IMR-90 (cell line): ENCODE measurements at regions not wholly inside any gene's neighbourhood (a gene's known extent, or its start where the extent isn't known, plus 50 kb on each side); places are given as distances from the start of the nearest gene placed in this dataset.

Source experiments
- ATAC-seq: fragments of 200-7000 bp; cut with Tn5 transposase; 2 replicates; pipeline ENCODE4 v1.9.1; 2020; ENCODE audit warnings: low read depth, mild to moderate bottlenecking, moderate library complexity
- BruUV-seq: library from RNA; stranded (reverse); fragments of 400-500 nt; replicated peaks from 2 replicates; lab custom pipeline; 2021; lab: Mats Ljungman, UMichigan
- CTCF ChIA-PET: fragments of 300-600 bp; formaldehyde crosslinking; extraction: SDS; loops from one replicate; lab custom pipeline; 2021; ENCODE audit warnings: antibody characterized with exemption; lab: Yijun Ruan, JAX
- POLR2A ChIA-PET: fragments of 300-600 bp; sonication (Branson Sonifier 250); formaldehyde crosslinking; loops from one replicate; lab custom pipeline; 2022; ENCODE audit warnings: antibody characterized with exemption; ENCODE audit not compliant: unreplicated experiment; lab: Charles Lee
- DNase-seq: peaks from one replicate; pipeline ENCODE4 v3.0.0; 2013
- H2AFZ ChIP-seq: replicated peaks from 2 replicates; pipeline ENCODE3; 2013; ENCODE audit warnings: low read length, mild to moderate bottlenecking; ENCODE audit not compliant: poor library complexity
- H2AK5ac ChIP-seq: 2 replicates; pipeline ENCODE4 v1.6.1; 2013; ENCODE audit warnings: low read depth, low read length, inconsistent platforms
- H2AK9ac ChIP-seq: replicated peaks from 2 replicates; pipeline ENCODE3; 2013; ENCODE audit warnings: mild to moderate bottlenecking, low read depth, low read length, moderate library complexity; ENCODE audit not compliant: poor library complexity
- H2BK120ac ChIP-seq: 2 replicates; pipeline ENCODE4 v1.6.1; 2013; ENCODE audit warnings: low read depth, low read length, inconsistent platforms
- H2BK15ac ChIP-seq: 3 replicates; pipeline ENCODE4 v1.6.1; 2013; ENCODE audit warnings: low read depth, low read length, inconsistent platforms
- H2BK20ac ChIP-seq: 2 replicates; pipeline ENCODE4 v1.6.1; 2013; ENCODE audit warnings: low read depth, mild to moderate bottlenecking, inconsistent platforms, low read length, moderate library complexity
- H2BK5ac ChIP-seq: 2 replicates; pipeline ENCODE4 v1.6.1; 2013; ENCODE audit warnings: mild to moderate bottlenecking, low read depth, low read length, inconsistent platforms; ENCODE audit not compliant: poor library complexity, severe bottlenecking
- H3K14ac ChIP-seq: replicated peaks from 2 replicates; pipeline ENCODE4 v1.6.1; 2013; ENCODE audit warnings: low read depth, low read length, inconsistent platforms
- H3K18ac ChIP-seq: 2 replicates; pipeline ENCODE4 v1.6.1; 2013; ENCODE audit warnings: low read depth, low read length, control low read depth
- H3K23ac ChIP-seq: 2 replicates; pipeline ENCODE4 v1.6.1; 2013; ENCODE audit warnings: low read depth, low read length, inconsistent platforms
- H3K27ac ChIP-seq: 2 replicates; pipeline ENCODE4 v1.5.1; 2013; ENCODE audit warnings: mild to moderate bottlenecking, control low read depth, low read length; ENCODE audit not compliant: insufficient read depth
- H3K27me3 ChIP-seq: 2 replicates; pipeline ENCODE4 v1.6.1; 2013; ENCODE audit warnings: low read length; ENCODE audit not compliant: control insufficient read depth, insufficient read depth
- H3K36me3 ChIP-seq: 2 replicates; pipeline ENCODE4 v1.6.1; 2013; ENCODE audit warnings: low read length, mixed read lengths; ENCODE audit not compliant: control insufficient read depth, insufficient read depth
- H3K4ac ChIP-seq: 2 replicates; pipeline ENCODE4 v1.6.1; 2013; ENCODE audit warnings: low read depth, low read length, inconsistent platforms
- H3K4me1 ChIP-seq: 2 replicates; pipeline ENCODE4 v1.6.1; 2013; ENCODE audit warnings: low read length, mixed read lengths; ENCODE audit not compliant: control insufficient read depth, insufficient read depth
- H3K4me2 ChIP-seq: 2 replicates; pipeline ENCODE4 v1.6.1; 2013; ENCODE audit warnings: low read depth, mild to moderate bottlenecking, control low read depth, low read length, moderate library complexity
- H3K4me3 ChIP-seq: 2 replicates; pipeline ENCODE4 v1.5.1; 2013; ENCODE audit warnings: low read depth, mild to moderate bottlenecking, control low read depth, low read length, moderate library complexity; ENCODE audit not compliant: insufficient read depth
- H3K56ac ChIP-seq: 2 replicates; pipeline ENCODE4 v1.6.1; 2013; ENCODE audit warnings: low read length, inconsistent platforms; ENCODE audit not compliant: insufficient read depth; ENCODE audit errors: extremely low read depth
- H3K79me1 ChIP-seq, 2 experiments: 2 replicates each; pipeline ENCODE4 v1.6.1; 2013; ENCODE audit warnings: low read length in 2 of 2, inconsistent platforms in 1 of 2, low read depth in 1 of 2
- H3K9ac ChIP-seq: 2 replicates; pipeline ENCODE4 v1.6.1; 2013; ENCODE audit warnings: low read depth, low read length, control low read depth
- H3K9me1 ChIP-seq: 2 replicates; pipeline ENCODE4 v1.6.1; 2013; ENCODE audit warnings: low read length, inconsistent platforms; ENCODE audit not compliant: insufficient read depth
- H3K9me3 ChIP-seq: 2 replicates; pipeline ENCODE4 v1.6.1; 2013; ENCODE audit warnings: low read length; ENCODE audit not compliant: control insufficient read depth, insufficient read depth
- H4K20me1 ChIP-seq: 2 replicates; pipeline ENCODE4 v1.6.1; 2013; ENCODE audit warnings: low read length, inconsistent platforms; ENCODE audit not compliant: insufficient read depth
- H4K5ac ChIP-seq: 2 replicates; pipeline ENCODE4 v1.6.1; 2013; ENCODE audit warnings: mild to moderate bottlenecking, low read depth, low read length, control low read depth
- H4K8ac ChIP-seq, 2 experiments: 2 replicates each; pipeline ENCODE4 v1.6.1; 2013; ENCODE audit warnings: low read depth in 2 of 2, low read length in 2 of 2, control low read depth in 1 of 2, inconsistent platforms in 1 of 2
- H4K91ac ChIP-seq: 2 replicates; pipeline ENCODE4 v1.6.1; 2013; ENCODE audit warnings: low read depth, low read length, inconsistent platforms; ENCODE audit not compliant: insufficient read depth
- MXI1 ChIP-seq: IDR thresholded peaks from 2 replicates; pipeline ENCODE4 v1.6.1; 2012; ENCODE audit warnings: low read depth, mild to moderate bottlenecking, low read length, moderate library complexity, borderline replicate concordance
- POLR2A ChIP-seq: IDR thresholded peaks from 2 replicates; pipeline ENCODE4 v1.6.1; 2012; ENCODE audit warnings: mild to moderate bottlenecking, low read depth, low read length
- USF2 ChIP-seq: fragments of 150-350 bp; IDR thresholded peaks from 2 replicates; pipeline ENCODE4 v1.6.1; 2017; ENCODE audit warnings: mild to moderate bottlenecking, antibody characterized with exemption, low read length, low read depth
- WGBS, 2 experiments: methylation state at CpG; one replicate each; pipeline versions ENCODE4 v1.1.5 to v1.1.7; 2013; ENCODE audit warnings: missing lambda C conversion rate in 2 of 2; ENCODE audit not compliant: insufficient read length in 1 of 2; ENCODE audit errors: extremely low coverage in 2 of 2; 5-methylcytosine and 5-hydroxymethylcytosine counted together
- dilution Hi-C: fragments of 300-500 bp; cut with HindIII; formaldehyde crosslinking; loops from one replicate; pipeline ENCODE4 v1.14.3; 2018; ENCODE audit warnings: low sequenced_read_pairs; ENCODE audit not compliant: unreplicated experiment
- in situ Hi-C: fragments of 300-500 bp; cut with MboI; formaldehyde crosslinking; loops from 3 replicates; pipeline ENCODE4 v1.14.3; 2019; ENCODE audit warnings: low sequenced_read_pairs, inconsistent platforms, mixed read lengths
- intact Hi-C: fragments of 100-400 bp; cut with micrococcal nuclease; formaldehyde crosslinking; loops from 2 replicates; pipeline ENCODE4 v1.10.0; 2022

- no peak for TF ChIP-seq POLR2A
- TF ChIP-seq USF2: no peak
- TF ChIP-seq MXI1: no peak
- in situ Hi-C loops (no loop called here), dilution Hi-C loops (no loop called here), intact Hi-C loops (no loop called here)
- DNase-seq: no peak
- H3K27ac ChIP-seq: no peak overlapping the region
- H3K14ac ChIP-seq: no peak overlapping the region
- H4K5ac ChIP-seq: no peak overlapping the region
- no peak overlapping the region for H2AFZ ChIP-seq
- H3K4me3 ChIP-seq: no peak overlapping the region
- no peaks in the 10 kb centered on the region for H4K20me1 ChIP-seq
- H4K91ac ChIP-seq: no peak overlapping the region
- no peak overlapping the region for H4K8ac ChIP-seq
- H2AK5ac ChIP-seq: no peak overlapping the region
- no peaks in the 10 kb centered on the region for H3K36me3 ChIP-seq
- H3K23ac ChIP-seq: no peak overlapping the region
- H2BK120ac ChIP-seq: no peak overlapping the region
- no peak overlapping the region for H2AK9ac ChIP-seq
- ATAC-seq: no peak
- H3K56ac ChIP-seq: no peak overlapping the region
- CTCF ChIA-PET: interaction anchor here (0.6 kb wide), 1 partner anchor 246 kb away, joined by 3 read pairs; no protein-coding TSS in a partner anchor
- no peaks in the 10 kb centered on the region for H3K79me1 ChIP-seq
- no TSS peak for BruUV-seq
- no CpG with 5 or more reads among the region's 4 CpGs for WGBS, 2 experiments
- H2BK15ac ChIP-seq: no peak overlapping the region
- H3K9me3 ChIP-seq: no peaks in the 10 kb centered on the region
- no peaks in the 10 kb centered on the region for H3K9me1 ChIP-seq
- H3K4ac ChIP-seq: no peak overlapping the region
- H3K4me1 ChIP-seq: no peaks in the 10 kb centered on the region
- no peak overlapping the region for H3K4me2 ChIP-seq
- no peak overlapping the region for H3K18ac ChIP-seq
- no peak overlapping the region for H2BK20ac ChIP-seq
- no peak overlapping the region for H3K9ac ChIP-seq
- no peaks in the 10 kb centered on the region for H3K27me3 ChIP-seq
- POLR2A ChIA-PET: no interaction called here
- H2BK5ac ChIP-seq: no peak overlapping the region
Measured at GRCh38 chr9:80948876-80949275, 740.5 kb downstream of the TLE1 start.
